ENCODE measurements at regions not wholly inside any gene's neighbourhood (a gene's known extent, or its start where the extent isn't known, plus 50 kb on each side); places are given as distances from the start of the nearest gene placed in this dataset.
"Not testable (repeated sequence)": the region's sequence is repeated elsewhere in the genome, so short reads cannot be mapped to it uniquely, and the experiment has no call there.

- no peak for DNase-seq (ENCODE audit: low spot score)
Observed at GRCh38 chr4:175277816-175278215, 359.7 kb downstream of the ADAM29 start.

- DNase-seq (ENCODE audit: low spot score): no peak
Observed at GRCh38 chr4:175280153-175280552, 362.0 kb downstream of the ADAM29 start.

- DNase-seq (ENCODE audit: low spot score): no peak
Observed at GRCh38 chr4:175281894-175282293, 363.7 kb downstream of the ADAM29 start.

- no peak for DNase-seq (ENCODE audit: low spot score)
Observed at GRCh38 chr4:175282407-175282806, 364.2 kb downstream of the ADAM29 start.

- DNase-seq (ENCODE audit: low spot score): no peak
Observed at GRCh38 chr4:175290401-175290800, 372.2 kb downstream of the ADAM29 start.

GRCh38 chr4:175297965-175298565 is 379.9 kb downstream of the ADAM29 start:
- DNase-seq (ENCODE audit: low spot score): no peak

GRCh38 chr4:175306436-175306835 is 388.3 kb downstream of the ADAM29 start:
- DNase-seq (ENCODE audit: low spot score): no peak

GRCh38 chr4:175307326-175307725 is 389.2 kb downstream of the ADAM29 start:
- no peak for DNase-seq (ENCODE audit: low spot score)

GRCh38 chr4:175308236-175308635 is 390.1 kb downstream of the ADAM29 start:
- no peak for DNase-seq (ENCODE audit: low spot score)

GRCh38 chr4:175309041-175309440 is 390.9 kb downstream of the ADAM29 start:
- DNase-seq (ENCODE audit: low spot score): no peak

GRCh38 chr4:175325230-175325629 is 407.1 kb downstream of the ADAM29 start:
- no peak for DNase-seq (ENCODE audit: low spot score)

GRCh38 chr4:175326796-175327195 is 408.6 kb downstream of the ADAM29 start:
- DNase-seq (ENCODE audit: low spot score): no peak

- no peak for DNase-seq (ENCODE audit: low spot score)
Observed at GRCh38 chr4:175330236-175330635, 412.1 kb downstream of the ADAM29 start.

- no peak for DNase-seq (ENCODE audit: low spot score)
Observed at GRCh38 chr4:175330652-175331051, 412.5 kb downstream of the ADAM29 start.

GRCh38 chr4:175335331-175335730 is 417.2 kb downstream of the ADAM29 start:
- DNase-seq (ENCODE audit: low spot score): no peak

- DNase-seq (ENCODE audit: low spot score): not testable (repeated sequence)
Observed at GRCh38 chr4:175336570-175336969, 418.4 kb downstream of the ADAM29 start.

- no peak for DNase-seq (ENCODE audit: low spot score)
Observed at GRCh38 chr4:175339100-175339707, 421.0 kb downstream of the ADAM29 start.

GRCh38 chr4:175341203-175341755 is 423.1 kb downstream of the ADAM29 start:
- no peak for DNase-seq (ENCODE audit: low spot score)

- DNase-seq (ENCODE audit: low spot score): no peak
Observed at GRCh38 chr4:175346376-175346775, 428.2 kb downstream of the ADAM29 start.

GRCh38 chr4:175350246-175350645 is 432.1 kb downstream of the ADAM29 start:
- DNase-seq (ENCODE audit: low spot score): no peak

- DNase-seq (ENCODE audit: low spot score): no peak
Observed at GRCh38 chr4:175351473-175351872, 433.3 kb downstream of the ADAM29 start.

- DNase-seq (ENCODE audit: low spot score): no peak
Observed at GRCh38 chr4:175369087-175369486, 443.0 kb downstream of the GPM6A start.

GRCh38 chr4:175371091-175371490 is 441.0 kb downstream of the GPM6A start:
- no peak for DNase-seq (ENCODE audit: low spot score)

GRCh38 chr4:175373031-175373430 is 439.0 kb downstream of the GPM6A start:
- no peak for DNase-seq (ENCODE audit: low spot score)
